ENCODE measurements at regions not wholly inside any gene's neighbourhood (a gene's known extent, or its start where the extent isn't known, plus 50 kb on each side); places are given as distances from the start of the nearest gene placed in this dataset.

GRCh38 chr2:38233231-38233983 lies 143.7 kb downstream of the ATL2 start:
- no peak for TF ChIP-seq EZH2 (IDR thresholded peaks at IDR 0.05; ENCODE audit: insufficient read depth, low read length)
- TF ChIP-seq, protein P1, sequence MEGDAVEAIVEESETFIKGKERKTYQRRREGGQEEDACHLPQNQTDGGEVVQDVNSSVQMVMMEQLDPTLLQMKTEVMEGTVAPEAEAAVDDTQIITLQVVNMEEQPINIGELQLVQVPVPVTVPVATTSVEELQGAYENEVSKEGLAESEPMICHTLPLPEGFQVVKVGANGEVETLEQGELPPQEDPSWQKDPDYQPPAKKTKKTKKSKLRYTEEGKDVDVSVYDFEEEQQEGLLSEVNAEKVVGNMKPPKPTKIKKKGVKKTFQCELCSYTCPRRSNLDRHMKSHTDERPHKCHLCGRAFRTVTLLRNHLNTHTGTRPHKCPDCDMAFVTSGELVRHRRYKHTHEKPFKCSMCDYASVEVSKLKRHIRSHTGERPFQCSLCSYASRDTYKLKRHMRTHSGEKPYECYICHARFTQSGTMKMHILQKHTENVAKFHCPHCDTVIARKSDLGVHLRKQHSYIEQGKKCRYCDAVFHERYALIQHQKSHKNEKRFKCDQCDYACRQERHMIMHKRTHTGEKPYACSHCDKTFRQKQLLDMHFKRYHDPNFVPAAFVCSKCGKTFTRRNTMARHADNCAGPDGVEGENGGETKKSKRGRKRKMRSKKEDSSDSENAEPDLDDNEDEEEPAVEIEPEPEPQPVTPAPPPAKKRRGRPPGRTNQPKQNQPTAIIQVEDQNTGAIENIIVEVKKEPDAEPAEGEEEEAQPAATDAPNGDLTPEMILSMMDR (IDR thresholded peaks at IDR 0.05; ENCODE audit: insufficient read depth, low read depth, low read length), result no peak
